GM19395 (cell line): ENCODE measurements at regions not wholly inside any gene's neighbourhood (a gene's known extent, or its start where the extent isn't known, plus 50 kb on each side); places are given as distances from the start of the nearest gene placed in this dataset.

Experiments used
- ATAC-seq: cut with Tn5 transposase; IDR thresholded peaks from one replicate; pipeline ENCODE4 v1.9.1; 2021; ENCODE audit warnings: mild to moderate bottlenecking, moderate library complexity; ENCODE audit not compliant: unreplicated experiment

DNA sequence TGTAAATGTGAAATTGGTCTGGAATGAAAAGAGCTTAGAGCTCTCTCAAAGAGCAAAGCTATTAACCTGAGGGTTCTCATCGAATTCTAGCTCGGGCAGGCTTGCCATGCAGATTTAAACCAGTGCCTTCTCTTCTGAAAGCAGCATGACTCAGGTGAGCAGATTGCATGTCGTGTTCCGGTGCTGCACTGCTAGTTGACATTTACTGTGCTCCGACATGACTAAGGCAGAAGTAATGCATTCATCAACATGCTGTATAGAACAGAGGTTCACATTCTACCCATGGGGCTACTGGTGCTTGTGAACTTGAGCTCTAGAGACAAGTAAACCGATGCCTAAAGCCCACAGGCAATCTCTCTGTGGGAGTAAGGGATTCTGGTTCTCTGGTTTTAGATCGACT is 947.7 kb downstream of the EFNB2 start:
- ATAC-seq = no peak

DNA sequence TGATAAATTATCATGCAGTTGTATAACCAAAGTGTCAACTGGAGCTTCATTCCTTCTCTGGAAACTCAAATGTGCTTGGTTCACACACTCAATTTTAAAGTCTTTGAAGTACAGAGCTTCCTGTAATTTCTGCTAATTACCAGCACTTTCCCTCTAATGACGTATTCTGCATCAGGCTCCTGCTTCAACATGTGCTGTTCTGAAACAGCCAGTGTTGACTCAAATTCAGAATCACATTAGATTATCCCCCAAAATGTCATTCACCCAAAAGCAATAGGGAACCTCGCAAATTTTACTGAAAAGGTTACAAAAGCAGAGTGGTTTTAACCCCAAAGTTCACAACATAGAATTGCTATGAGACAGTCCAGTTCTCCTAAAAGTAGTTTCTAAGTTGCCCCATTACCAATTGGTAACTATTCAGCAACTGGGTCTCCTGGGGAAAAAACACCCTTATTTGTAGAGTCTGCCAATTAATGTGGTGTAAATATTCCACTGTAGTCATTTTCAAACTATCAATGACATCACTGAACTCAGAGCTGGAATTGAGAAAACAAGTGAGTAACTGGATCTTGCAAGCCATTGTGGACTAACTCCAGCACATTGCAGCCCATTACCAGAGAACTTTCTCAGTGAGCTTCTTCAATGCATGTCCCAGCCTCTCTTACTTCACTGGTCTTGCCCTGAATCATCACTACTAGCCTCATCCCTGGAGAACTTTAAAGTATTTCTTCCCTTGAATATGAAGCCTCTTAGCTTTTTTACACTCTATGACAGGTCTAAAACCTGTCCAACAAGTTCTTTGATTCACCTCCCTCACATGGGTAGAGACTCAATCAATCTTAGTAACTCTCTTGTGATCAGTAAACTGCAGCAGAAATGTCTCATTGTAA is 955.4 kb downstream of the EFNB2 start:
- ATAC-seq = no peak

DNA sequence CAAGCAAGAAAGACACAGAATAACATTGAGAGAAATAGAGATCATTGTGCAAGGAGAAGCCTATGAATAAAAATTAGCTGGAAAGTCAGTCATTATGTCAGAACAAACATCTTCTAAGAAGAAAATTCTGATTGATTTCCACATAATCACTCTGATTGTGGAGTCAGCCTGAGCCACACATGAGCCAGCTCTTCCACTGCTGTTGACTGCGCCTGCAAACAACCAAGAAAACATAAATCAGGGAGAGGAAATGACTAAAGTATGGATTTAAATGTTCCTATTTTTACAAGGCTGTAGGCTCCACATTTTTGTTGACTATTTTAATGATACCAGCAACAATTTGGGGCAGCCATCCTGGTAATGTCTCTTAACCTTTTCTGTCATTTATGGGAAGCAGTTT is 962.3 kb downstream of the EFNB2 start:
- ATAC-seq = no peak

DNA sequence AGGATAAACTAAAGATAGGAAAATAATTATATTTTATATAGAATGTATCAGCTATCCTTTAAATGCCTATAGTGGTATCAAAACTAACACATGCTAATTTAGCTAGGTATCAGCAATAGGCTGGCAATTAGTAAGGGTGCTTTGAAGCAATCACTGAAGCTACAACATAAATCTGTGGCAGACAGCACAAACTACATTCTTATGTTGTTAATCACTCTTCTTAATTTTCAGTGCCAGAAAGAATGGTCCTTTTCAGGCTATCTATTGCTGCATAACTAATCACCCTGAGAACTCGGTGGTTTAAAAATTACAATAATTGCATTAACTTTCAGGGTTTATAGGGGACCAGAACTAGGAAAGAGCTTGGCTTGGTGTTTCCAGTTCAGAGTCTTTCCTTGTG is 963.1 kb downstream of the EFNB2 start:
- no peak for ATAC-seq

DNA sequence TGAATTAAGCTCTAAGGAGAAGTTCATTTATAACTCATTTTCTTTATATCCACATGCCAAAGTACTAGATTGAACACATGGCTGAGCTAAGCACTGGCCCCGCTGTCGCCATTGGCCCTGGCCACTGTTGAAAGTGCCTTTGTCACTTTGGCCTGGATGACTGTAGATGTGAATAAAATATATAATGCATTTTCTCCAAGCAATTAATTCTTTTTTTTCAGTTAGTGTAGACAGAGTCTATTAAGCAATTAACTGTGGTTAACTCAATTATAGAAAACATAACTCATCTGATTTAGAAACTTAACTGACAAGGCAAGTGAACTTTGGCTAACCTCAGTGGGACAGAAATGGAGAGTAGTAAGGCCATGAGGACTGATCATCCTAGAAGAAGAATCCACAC is 965.6 kb downstream of the EFNB2 start:
- ATAC-seq = no peak

DNA sequence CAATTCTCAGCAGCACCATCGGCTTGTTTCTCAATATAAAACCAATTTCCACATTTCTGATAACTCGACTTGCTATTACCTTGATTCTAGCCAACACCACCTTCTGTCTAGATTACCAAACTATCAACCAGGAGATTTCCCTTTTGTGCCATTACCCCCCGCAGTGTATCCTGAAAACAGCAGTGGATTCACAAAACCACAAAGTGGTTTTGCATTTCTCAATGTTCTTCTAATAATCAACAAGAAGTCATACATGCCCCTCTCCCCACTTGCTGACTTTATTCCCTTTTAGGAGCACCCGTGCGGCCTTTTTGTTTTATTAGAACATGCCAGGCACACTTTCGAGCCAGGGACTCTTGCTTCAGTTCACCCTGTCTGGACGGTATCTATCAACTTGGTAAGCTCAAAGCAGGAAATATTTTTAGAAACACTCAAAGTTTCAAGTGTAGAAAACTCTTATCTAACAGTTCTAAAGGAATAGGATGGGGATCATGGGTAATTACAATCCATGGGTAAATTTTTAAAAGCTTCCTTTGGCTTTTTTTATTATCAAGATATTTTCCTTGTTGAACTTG is 967.4 kb downstream of the EFNB2 start:
- ATAC-seq = no peak

DNA sequence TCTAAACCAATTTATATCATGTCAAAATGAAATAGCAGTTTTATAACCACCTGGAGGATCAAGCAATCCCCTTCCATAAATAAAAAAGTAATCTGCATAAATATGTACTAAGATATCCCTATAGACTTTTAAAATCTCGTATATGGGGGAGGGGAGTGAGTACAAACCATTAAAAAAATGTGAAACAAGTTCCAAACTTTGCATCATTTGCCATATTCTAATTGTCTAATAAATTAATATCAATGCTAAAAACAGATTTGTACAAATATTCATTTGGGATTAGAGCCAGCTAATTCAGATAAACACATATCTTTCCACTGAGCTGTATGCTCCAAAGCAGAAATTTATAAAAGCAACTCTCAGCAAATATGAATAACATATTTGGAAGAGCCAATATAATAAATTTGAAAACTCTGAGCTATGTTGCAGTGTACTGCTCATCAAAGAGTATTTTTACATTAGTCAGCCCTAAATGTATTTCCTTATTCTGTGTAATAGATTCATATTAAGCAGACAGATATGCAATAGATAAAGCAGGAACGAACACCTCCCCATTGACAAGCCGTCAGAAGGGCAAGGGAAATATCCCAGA is 970.2 kb downstream of the EFNB2 start:
- ATAC-seq = no peak

DNA sequence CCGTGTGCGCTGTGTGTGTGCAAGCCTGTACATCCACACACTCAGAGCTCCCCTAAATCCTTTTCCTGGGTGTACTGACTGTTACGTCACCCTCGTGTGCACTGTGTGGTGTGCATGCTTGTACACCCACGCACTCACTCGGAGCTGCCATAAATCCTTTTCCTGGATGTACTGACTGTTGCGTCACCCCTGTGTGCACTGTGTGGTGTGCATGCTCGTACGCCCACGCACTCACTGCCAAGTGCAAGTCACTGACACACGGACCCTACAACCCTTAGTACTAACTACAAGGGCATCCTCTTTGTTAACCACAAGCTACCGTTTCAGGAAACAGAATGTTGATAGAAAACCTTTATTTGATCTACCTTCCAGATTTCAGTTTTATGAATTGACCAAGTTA is 983.4 kb downstream of the EFNB2 start:
- ATAC-seq = no peak

DNA sequence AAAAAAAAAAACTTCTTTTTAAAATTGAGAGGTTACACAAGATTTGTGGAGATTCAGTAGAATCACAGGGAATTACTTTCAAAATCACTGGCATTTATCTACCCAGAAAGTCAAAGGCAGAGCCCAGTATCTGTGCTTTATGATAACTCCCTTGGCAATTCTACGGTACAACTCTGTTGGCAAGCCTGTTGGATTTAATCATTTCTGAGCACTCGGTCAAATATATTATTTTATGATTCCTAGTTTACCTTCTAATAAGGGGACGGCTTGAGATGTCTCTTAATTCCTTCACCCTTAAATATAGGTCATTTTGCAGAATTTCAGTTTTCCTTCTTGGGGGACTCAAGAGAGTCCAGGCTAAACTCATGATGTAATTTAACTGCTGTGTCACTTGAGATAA is 987.6 kb downstream of the EFNB2 start:
- ATAC-seq = no peak

DNA sequence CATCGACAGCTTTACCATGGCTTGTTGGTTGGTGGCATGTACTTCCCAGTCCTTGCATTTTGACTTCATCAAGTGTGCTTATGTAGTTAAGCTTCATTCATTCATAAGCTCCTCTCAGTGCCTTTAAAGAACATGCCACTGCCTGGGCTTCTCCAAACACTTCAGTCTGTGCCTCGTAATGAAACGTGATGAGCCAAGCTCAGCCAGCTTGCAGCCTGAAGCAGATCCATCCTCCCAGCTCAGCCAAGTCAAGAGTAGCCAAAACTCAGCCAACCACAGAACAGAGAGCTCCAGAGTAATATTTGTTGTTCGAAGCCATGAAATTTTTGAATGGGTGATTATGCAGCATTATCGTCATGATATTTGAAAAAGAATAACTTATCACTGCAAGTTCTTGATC is 989.7 kb downstream of the EFNB2 start:
- no peak for ATAC-seq

DNA sequence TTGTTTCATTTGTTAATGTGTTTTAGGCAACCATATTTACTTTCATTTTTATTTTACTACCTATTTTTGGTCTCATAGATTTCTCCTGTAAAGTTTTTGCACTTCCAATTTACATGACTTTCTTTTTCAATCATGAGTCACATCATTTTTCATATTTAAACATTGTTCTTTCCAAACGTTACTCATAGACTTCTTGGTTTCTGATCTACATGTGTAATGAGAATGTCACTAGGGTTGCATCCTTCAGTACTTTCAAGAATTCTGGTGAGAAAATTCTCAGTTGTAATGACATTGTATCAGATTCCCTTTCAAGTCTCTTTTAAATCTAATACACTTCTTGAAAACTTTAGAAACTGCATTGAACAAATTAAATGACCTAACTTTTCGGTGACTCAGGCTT is 991.7 kb downstream of the EFNB2 start:
- ATAC-seq = no peak

DNA sequence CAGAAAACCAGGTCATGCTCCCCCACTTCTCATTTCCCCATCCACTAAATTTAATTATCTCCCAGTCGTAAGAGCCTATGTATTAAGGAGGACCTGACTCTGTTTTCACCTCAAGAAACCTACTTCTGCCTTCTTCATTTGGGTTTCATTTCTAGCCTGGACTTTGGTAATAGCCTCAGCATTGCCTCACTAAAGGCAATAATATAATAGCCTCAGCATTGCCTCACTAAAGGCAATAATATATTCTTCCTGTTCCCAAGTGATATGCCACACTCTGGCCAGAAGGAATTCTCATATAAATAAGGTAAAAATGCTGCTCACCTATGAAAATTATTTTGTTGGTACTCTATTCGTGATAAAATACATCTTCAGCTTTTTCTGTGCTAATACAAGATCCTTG is 993.9 kb downstream of the EFNB2 start:
- ATAC-seq = no peak

DNA sequence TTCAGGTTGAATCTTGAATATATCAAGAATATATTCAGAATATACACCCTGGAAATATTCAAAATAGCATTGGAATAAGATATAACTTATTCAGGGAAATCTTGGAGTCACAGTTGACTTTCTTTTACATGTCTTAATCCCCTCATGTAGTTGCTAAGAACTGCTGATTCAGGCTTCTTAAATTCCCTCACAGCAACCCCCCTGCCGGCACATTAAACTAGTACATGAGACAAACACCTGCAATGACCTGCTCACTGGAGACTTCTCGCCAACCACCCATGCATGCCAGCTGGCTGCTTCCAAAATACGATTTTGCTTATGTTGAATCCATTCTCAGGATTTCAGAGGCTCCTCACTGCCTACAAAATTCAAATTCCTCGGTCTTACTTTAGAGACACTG is 997.1 kb downstream of the EFNB2 start:
- ATAC-seq = no peak

DNA sequence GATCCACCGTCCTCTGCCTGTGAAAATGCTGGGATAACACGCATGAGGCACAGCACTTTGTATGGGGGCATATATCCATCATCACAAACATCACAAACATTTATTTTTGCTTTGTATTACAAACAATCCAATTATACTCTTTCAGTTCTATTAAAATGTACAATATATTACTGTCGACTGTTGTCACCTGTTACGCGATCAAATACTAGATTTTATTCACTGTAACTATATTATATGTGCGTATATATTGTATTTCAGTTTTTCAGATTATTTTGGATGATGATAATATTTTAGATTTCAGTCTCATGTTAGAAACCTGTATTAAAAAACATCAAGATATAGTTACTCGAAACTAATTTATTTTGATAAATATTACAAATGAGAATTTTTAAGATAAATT is 998.3 kb downstream of the EFNB2 start:
- ATAC-seq = no peak

DNA sequence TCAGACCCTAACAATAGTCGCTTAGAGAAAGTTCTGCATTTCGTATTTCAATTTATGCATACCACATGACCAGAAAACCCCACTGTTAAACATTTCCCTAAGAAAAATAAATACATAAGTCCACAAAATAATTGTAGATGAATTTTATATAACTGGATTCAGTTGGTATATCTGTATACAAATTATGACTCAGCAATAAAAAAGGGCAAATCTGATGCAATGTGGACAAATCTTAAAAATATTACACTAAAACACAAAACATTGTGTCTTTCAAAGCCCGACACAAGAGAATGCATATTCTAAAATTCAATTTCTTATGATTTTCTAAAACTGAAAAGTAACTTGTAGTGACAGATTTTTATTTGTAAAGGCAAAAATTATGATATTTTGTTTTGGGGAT is 1005.0 kb downstream of the EFNB2 start:
- ATAC-seq = no peak

DNA sequence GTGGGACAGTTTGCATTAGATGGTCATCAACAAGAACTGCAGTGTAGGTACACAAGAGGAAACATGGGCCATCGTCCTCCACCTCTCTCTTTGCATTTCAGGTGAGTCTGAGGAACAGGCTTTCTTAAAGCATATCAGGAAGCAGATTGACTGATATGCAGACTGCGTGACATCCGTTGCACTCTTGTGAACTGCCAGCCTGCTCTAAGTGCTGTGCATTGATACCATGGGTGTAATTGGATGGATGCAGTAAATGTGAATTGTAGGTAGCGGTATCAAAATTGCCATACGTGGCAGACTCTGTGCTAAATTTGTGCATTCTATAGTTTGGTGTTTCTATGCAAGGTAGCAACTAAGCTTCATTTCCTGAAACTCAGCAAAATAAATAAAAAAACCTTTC is 1008.3 kb downstream of the EFNB2 start:
- ATAC-seq = no peak

DNA sequence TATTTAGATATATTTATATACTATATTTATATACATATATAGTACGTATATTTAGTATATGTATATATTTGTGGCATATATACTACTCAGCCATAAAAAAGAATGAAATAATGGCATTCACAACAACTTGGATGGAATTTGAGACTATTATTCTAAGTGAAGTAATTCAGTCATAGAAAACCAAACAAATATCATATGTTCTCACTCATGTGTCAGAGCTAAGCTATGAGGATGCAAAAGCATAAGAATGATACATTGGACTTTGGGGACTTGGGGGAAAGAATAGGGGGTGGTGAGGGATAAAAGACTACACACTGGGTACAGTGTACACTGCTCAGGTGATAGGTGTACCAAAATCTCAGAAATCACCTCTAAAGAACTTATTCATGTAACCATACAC is 1015.7 kb downstream of the EFNB2 start:
- ATAC-seq = no peak

DNA sequence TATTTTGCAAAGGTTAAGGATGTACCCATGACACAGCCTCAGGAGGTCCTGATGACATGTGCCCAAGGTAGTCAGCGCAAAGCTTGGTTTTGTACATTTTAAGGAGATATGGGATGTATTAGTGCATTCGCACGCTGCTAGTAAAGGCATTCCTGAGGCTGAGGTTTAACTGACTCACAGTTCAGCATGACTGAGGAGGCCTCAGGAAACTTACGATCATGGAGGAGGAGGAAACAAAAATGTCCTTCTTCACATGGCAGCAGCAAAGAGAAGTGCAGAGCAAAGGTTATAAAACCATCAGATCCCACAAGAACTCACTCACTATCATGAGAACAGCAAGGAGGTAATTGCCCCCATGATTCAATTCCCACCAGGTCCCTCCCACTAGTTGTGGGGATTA is 1017.4 kb downstream of the EFNB2 start:
- ATAC-seq = no peak

DNA sequence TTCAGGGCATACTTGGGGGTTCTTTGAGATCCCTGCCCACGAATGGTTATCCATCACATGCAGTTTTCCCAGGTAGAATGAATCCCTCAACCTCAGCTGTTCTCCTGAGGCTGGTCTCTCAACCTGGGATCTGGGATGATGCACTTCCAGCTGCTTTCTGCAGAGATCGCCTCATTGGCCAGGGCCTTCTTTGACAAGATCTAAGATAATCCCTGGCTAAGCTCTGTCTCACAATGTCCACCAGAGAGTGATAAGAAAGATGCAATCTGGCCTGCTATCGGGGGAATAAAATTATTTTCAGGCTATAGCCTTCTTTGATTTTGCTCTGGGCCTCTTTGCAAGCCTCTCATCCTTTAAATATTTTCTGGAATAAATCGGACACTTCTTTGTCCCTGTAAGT is 1021.1 kb downstream of the EFNB2 start:
- no peak for ATAC-seq

DNA sequence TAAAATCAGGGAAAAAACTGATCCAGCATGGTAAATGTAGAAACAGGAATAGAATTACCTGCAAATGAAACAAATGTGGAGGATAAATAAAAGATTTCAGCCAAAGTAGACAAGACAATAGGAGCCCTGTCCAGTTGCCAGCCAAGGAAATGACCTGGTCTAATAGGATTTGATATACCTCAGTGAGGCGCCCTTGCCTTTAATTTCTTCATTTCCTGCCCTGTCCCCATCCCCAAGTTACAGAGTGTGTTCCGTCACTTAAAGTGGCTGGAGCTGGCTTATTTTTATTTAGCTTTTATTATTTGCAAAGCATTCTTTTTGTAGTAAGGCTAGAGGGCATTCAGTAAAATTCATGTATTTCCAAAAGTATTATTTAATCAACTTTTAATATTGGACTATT is 1022.0 kb downstream of the EFNB2 start:
- no peak for ATAC-seq

DNA sequence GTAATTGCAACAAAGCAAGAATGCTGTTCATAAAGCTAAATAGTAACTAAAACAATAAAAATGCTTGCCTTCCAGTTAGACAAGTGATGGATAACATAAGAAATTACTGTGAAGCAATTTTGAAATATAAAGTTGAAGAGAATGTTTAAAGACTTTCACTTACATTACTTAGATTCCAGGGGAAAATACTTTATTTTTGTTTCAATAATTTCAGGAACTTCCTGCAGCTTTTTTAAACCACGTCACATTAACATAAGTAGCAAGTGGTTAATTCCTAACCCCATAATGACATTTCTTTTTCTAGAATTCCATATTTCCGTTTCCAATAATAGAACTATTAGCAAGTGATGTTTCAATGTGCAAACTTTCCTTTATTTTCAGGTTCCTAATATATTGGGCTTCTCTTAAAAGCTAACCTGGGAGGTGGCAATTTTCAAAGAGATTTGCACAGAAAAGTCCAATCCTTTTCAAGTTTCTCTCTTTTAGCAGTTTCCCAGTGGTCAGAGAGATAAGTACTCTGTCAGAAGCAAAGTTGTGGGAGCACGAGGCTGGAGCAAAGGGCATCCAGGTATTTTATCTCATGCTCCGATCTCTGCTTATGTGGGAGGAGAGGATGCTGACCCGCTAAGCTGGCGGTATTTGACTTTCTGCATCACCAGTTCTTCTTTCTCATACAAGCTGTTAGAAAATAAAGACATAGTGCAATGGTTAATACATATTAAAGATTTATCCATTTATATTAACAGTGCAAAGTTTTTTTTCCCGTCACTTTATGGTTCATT is 1025.3 kb downstream of the EFNB2 start:
- no peak for ATAC-seq

DNA sequence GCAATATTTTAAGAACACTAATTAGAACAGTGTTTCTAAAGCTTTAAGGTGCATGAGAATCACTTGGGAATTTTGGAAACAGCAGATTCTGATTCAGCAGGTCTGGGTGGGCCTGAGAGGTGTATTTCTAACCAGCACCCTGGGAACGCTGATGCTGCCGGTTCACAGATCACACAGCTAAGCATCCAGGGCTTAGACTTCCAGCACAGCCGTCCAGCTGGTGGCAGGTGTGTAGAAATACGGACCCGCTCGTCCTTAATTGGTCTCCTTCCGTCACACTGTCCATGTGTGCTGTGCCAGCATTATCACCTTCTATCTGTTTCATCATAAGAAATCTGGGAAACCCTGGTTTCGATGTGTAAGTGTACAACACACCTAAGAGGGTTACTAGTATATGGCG is 1029.0 kb downstream of the EFNB2 start:
- no peak for ATAC-seq
